ENCODE measurements at regions not wholly inside any gene's neighbourhood (a gene's known extent, or its start where the extent isn't known, plus 50 kb on each side); places are given as distances from the start of the nearest gene placed in this dataset.

DNA sequence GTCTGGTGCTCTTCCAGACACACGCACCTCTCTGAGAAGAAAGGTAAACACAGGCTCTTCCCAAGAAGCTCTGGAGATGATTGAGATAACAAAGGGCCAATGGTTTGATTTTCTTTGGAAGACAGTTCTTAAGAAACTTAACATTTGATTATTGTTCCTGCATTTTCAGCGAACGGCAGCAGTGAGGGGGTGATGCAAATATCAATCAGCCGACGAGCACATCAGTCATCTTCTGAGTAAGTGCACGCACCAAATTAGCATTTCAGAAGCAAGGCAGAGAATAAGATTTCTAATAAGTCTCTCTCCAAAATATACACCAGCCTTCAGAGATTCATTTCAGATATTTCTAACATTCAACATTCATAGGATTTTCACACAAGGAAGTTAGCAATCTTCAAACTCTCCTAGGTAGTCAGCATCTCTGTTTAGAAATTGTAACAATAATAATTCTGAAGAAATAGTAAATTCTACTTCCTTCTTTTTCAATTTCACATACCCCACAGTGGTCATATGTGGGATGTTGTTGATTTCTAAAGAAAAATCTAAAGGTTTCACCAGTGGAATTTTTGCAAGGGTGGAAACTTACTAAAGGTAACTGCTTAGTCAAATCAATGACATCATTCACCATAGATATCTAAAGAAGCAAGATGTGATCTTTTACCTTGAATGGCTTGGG, 250.3 kb downstream of the SEC61B start:
- TF ChIP-seq POLR2AphosphoS5 (IDR thresholded peaks at IDR 0.05) = no peak
- TF ChIP-seq CTCF (IDR thresholded peaks at IDR 0.05) = no peak
- no peak for TF ChIP-seq POLR2A (IDR thresholded peaks at IDR 0.05)
- TF ChIP-seq EP300 (IDR thresholded peaks at IDR 0.05) = no peak
